ENCODE measurements at regions not wholly inside any gene's neighbourhood (a gene's known extent, or its start where the extent isn't known, plus 50 kb on each side); places are given as distances from the start of the nearest gene placed in this dataset.

DNA sequence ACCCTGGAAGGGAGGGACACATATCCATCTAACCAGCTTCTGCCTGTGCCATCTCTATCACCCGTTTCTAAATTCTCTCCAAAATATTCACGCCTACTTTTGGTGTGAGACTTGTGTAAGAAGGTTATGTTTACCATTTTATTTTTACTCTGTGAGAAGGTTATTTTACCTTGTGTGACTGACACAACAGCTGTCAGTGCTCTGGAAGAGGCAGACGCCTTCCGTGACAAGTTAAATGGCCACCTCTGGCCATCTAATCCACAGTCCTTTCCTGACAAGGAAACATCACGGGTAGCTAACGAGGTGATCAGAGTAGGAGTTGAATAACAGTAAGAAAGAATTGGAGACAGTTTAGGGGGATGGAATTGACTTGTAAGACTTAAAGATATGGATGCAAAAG, 443.8 kb upstream of the PIK3R1 start:
- no peak overlapping the region for H4K91ac ChIP-seq (ENCODE audit: low read depth, low read length)
- WGBS (ENCODE audit: extremely low coverage, insufficient coverage, insufficient read length) = no CpG with 5 or more reads among the region's 6 CpGs
- no peaks in the 10 kb centered on the region for H3K27me3 ChIP-seq (ENCODE audit: insufficient read depth, low read length)
- H3K4me1 ChIP-seq (ENCODE audit: control insufficient read depth in 1 of 2, insufficient read depth in 2 of 2, low read length in 2 of 2) = peaks cover 9 to 11% of the 10 kb centered on the region in 2 experiments
- no peak overlapping the region for H3K18ac ChIP-seq (ENCODE audit: low read length)
- H3K27ac ChIP-seq (ENCODE audit: low read depth, low read length) = no peak overlapping the region
- no peak overlapping the region for H2BK5ac ChIP-seq (ENCODE audit: low read depth, low read length, poor library complexity)
- no peak overlapping the region for H2AK5ac ChIP-seq (ENCODE audit: low read length)
- peak overlapping the region; percentile 54 for H2BK12ac ChIP-seq (ENCODE audit: low read length)
- no peak overlapping the region for H2BK120ac ChIP-seq (ENCODE audit: insufficient read depth, low read length, poor library complexity)
- H3K79me1 ChIP-seq (ENCODE audit: low read length) = peaks cover 7% of the 10 kb centered on the region
- H3K14ac ChIP-seq (ENCODE audit: low read length) = no peak overlapping the region
- H3K36me3 ChIP-seq (ENCODE audit: control insufficient read depth in 1 of 2, insufficient read depth in 2 of 2, low read length in 2 of 2) = no peaks in the 10 kb centered on the region
- no peak overlapping the region for H3K23ac ChIP-seq (ENCODE audit: low read length)
- H2AFZ ChIP-seq (ENCODE audit: insufficient read depth, low read length, poor library complexity) = no peak overlapping the region
- H3K4me2 ChIP-seq (ENCODE audit: low read length) = no peak overlapping the region
- DNase-seq = no peak
- no peak overlapping the region for H3K9ac ChIP-seq (ENCODE audit: low read length)
- no peak overlapping the region for H4K8ac ChIP-seq (ENCODE audit: low read depth, low read length)
- H3K4me3 ChIP-seq (ENCODE audit: low read depth, low read length) = no peak overlapping the region
- H4K12ac ChIP-seq (ENCODE audit: low read depth, low read length) = no peak overlapping the region
- H3K79me2 ChIP-seq (ENCODE audit: control insufficient read depth, insufficient read depth, low read length, poor library complexity) = no peaks in the 10 kb centered on the region
- no peak overlapping the region for H3K4ac ChIP-seq (ENCODE audit: low read depth, low read length)
- H3K9me3 ChIP-seq (ENCODE audit: insufficient read depth, low read depth, low read length) = no peaks in the 10 kb centered on the region

DNA sequence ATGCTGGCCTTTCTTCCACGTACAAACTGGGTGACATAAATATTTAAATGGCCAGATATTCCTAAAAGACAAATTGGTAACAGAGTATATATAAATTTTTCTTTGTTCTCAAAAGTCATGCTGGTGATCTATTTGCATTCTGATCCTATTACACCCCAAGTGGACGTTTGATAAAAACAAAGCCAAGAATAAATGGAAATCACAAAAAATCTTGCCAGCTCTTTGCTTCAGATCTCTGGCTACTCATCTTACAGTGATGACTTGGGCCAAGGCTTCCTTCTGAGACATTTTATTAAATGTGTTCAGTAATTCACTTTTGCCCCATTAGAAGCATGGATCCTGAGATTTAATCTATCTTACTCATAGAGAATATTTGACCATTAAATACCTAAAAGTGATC, 444.3 kb upstream of the PIK3R1 start:
- Histone ChIP-seq H3K9me3 (ENCODE audit: insufficient read depth, low read depth, low read length) (no peaks in the 10 kb centered on the region), H3K18ac (ENCODE audit: low read length) (no peak overlapping the region), H3K4me2 (ENCODE audit: low read length) (no peak overlapping the region), H3K27ac (ENCODE audit: low read depth, low read length) (no peak overlapping the region), H2BK5ac (ENCODE audit: low read depth, low read length, poor library complexity) (no peak overlapping the region), H2AK5ac (ENCODE audit: low read length) (no peak overlapping the region), H2BK120ac (ENCODE audit: insufficient read depth, low read length, poor library complexity) (no peak overlapping the region), H3K79me2 (ENCODE audit: control insufficient read depth, insufficient read depth, low read length, poor library complexity) (no peaks in the 10 kb centered on the region), H3K14ac (ENCODE audit: low read length) (no peak overlapping the region), H4K91ac (ENCODE audit: low read depth, low read length) (no peak overlapping the region), H3K4me3 (ENCODE audit: low read depth, low read length) (no peak overlapping the region), H3K27me3 (ENCODE audit: insufficient read depth, low read length) (no peaks in the 10 kb centered on the region), H4K12ac (ENCODE audit: low read depth, low read length) (no peak overlapping the region), H3K23ac (ENCODE audit: low read length) (no peak overlapping the region), H4K8ac (ENCODE audit: low read depth, low read length) (no peak overlapping the region), H3K4ac (ENCODE audit: low read depth, low read length) (no peak overlapping the region), H3K4me1 (ENCODE audit: control insufficient read depth in 1 of 2, insufficient read depth in 2 of 2, low read length in 2 of 2) (peaks cover 9 to 11% of the 10 kb centered on the region in 2 experiments), H3K9ac (ENCODE audit: low read length) (no peak overlapping the region), H3K79me1 (ENCODE audit: low read length) (peaks cover 7% of the 10 kb centered on the region), H2BK12ac (ENCODE audit: low read length) (no peak overlapping the region), H2AFZ (ENCODE audit: insufficient read depth, low read length, poor library complexity) (no peak overlapping the region), H3K36me3 (ENCODE audit: control insufficient read depth in 1 of 2, insufficient read depth in 2 of 2, low read length in 2 of 2) (no peaks in the 10 kb centered on the region)
- no peak for DNase-seq
- no CpG with 5 or more reads among the region's 2 CpGs for WGBS (ENCODE audit: extremely low coverage, insufficient coverage, insufficient read length)

DNA sequence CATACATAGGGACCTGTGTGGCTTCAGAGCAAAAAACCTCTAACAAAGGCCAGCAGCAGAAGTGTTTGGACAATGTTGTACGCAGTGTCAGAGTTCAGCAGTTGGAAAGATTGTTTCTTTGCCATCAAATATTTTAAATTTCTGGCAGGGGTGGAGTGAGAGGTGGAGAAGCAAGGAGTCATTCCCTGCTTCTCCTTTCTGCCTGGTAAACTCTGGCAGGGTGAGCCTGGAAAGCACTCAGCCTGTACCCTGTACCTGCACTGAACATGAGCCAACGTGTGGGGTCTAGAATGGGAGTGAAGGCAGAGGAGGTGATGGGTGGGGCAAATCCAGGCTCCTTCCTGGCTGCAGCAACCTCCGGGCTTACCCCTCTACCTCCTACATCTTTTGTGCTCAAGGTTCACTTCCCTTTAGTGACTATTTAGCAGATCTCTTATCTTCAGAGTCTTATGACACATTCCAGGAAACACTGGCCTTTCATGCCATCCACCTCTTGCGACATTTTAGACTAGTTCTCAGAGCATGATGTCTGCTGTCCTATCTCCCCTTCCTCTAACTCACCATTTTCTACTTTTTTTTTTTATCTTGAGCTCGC, 445.0 kb upstream of the PIK3R1 start:
- H3K79me2 ChIP-seq (ENCODE audit: control insufficient read depth, insufficient read depth, low read length, poor library complexity) = no peaks in the 10 kb centered on the region
- peak overlapping the region; percentile 60 for H2BK5ac ChIP-seq (ENCODE audit: low read depth, low read length, poor library complexity)
- no peak overlapping the region for H2AFZ ChIP-seq (ENCODE audit: insufficient read depth, low read length, poor library complexity)
- no peak overlapping the region for H3K4me3 ChIP-seq (ENCODE audit: low read depth, low read length)
- peak overlapping the region; percentile 32 for H4K91ac ChIP-seq (ENCODE audit: low read depth, low read length)
- H3K36me3 ChIP-seq (ENCODE audit: control insufficient read depth in 1 of 2, insufficient read depth in 2 of 2, low read length in 2 of 2) = no peaks in the 10 kb centered on the region
- H2BK120ac ChIP-seq (ENCODE audit: insufficient read depth, low read length, poor library complexity) = no peak overlapping the region
- no peaks in the 10 kb centered on the region for H3K9me3 ChIP-seq (ENCODE audit: insufficient read depth, low read depth, low read length)
- H4K8ac ChIP-seq (ENCODE audit: low read depth, low read length) = peak overlapping the region; percentile 49
- DNase-seq = peak; percentile 60 to 82
- peak overlapping the region; percentile 49 for H3K14ac ChIP-seq (ENCODE audit: low read length)
- no peak overlapping the region for H3K4ac ChIP-seq (ENCODE audit: low read depth, low read length)
- H3K18ac ChIP-seq (ENCODE audit: low read length) = no peak overlapping the region
- peak overlapping the region; percentile 40 for H4K12ac ChIP-seq (ENCODE audit: low read depth, low read length)
- H3K79me1 ChIP-seq (ENCODE audit: low read length) = peaks cover 9% of the 10 kb centered on the region
- peaks cover 9 to 11% of the 10 kb centered on the region in 2 experiments for H3K4me1 ChIP-seq (ENCODE audit: control insufficient read depth in 1 of 2, insufficient read depth in 2 of 2, low read length in 2 of 2)
- H3K23ac ChIP-seq (ENCODE audit: low read length) = no peak overlapping the region
- peak overlapping the region; percentile 36 for H3K27ac ChIP-seq (ENCODE audit: low read depth, low read length)
- WGBS (ENCODE audit: extremely low coverage, insufficient coverage, insufficient read length) = no CpG with 5 or more reads among the region's 5 CpGs
- no peak overlapping the region for H2BK12ac ChIP-seq (ENCODE audit: low read length)
- no peak overlapping the region for H3K9ac ChIP-seq (ENCODE audit: low read length)
- H3K4me2 ChIP-seq (ENCODE audit: low read length) = no peak overlapping the region
- H3K27me3 ChIP-seq (ENCODE audit: insufficient read depth, low read length) = no peaks in the 10 kb centered on the region
- H2AK5ac ChIP-seq (ENCODE audit: low read length) = no peak overlapping the region

DNA sequence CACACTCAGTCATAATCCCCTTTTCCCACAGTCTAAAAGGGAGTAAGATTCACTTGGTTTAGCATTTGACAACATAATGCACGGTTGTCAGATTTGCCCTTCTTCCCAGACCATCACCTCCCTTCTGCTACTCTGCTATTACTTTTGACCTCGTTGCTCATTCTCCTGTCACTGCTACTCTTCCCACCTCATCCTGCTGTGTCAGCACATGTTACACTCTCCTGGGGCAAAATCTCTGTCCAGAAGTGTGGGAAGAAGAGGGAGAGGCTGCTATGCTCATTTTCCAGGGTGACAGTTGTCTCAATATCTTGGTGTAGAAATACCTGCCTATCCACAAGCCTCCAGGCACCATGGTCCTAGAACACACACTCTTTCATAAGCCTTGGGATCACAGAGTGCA, 449.9 kb upstream of the PIK3R1 start:
- no peak overlapping the region for H3K4me3 ChIP-seq (ENCODE audit: low read depth, low read length)
- no peak overlapping the region for H3K4me2 ChIP-seq (ENCODE audit: low read length)
- no peak overlapping the region for H3K27ac ChIP-seq (ENCODE audit: low read depth, low read length)
- no peak overlapping the region for H3K9ac ChIP-seq (ENCODE audit: low read length)
- H3K4ac ChIP-seq (ENCODE audit: low read depth, low read length) = no peak overlapping the region
- peaks cover 9% of the 10 kb centered on the region for H3K79me1 ChIP-seq (ENCODE audit: low read length)
- H2BK120ac ChIP-seq (ENCODE audit: insufficient read depth, low read length, poor library complexity) = no peak overlapping the region
- no peaks in the 10 kb centered on the region for H3K36me3 ChIP-seq (ENCODE audit: control insufficient read depth in 1 of 2, insufficient read depth in 2 of 2, low read length in 2 of 2)
- H2AFZ ChIP-seq (ENCODE audit: insufficient read depth, low read length, poor library complexity) = no peak overlapping the region
- WGBS (ENCODE audit: extremely low coverage, insufficient coverage, insufficient read length) = no CpG with 5 or more reads among the region's 2 CpGs
- no peak overlapping the region for H4K8ac ChIP-seq (ENCODE audit: low read depth, low read length)
- no peaks in the 10 kb centered on the region for H3K79me2 ChIP-seq (ENCODE audit: control insufficient read depth, insufficient read depth, low read length, poor library complexity)
- H4K91ac ChIP-seq (ENCODE audit: low read depth, low read length) = no peak overlapping the region
- H3K9me3 ChIP-seq (ENCODE audit: insufficient read depth, low read depth, low read length) = no peaks in the 10 kb centered on the region
- H3K18ac ChIP-seq (ENCODE audit: low read length) = no peak overlapping the region
- H3K27me3 ChIP-seq (ENCODE audit: insufficient read depth, low read length) = no peaks in the 10 kb centered on the region
- no peak overlapping the region for H2AK5ac ChIP-seq (ENCODE audit: low read length)
- no peak for DNase-seq
- no peak overlapping the region for H2BK12ac ChIP-seq (ENCODE audit: low read length)
- no peak overlapping the region for H3K14ac ChIP-seq (ENCODE audit: low read length)
- H4K12ac ChIP-seq (ENCODE audit: low read depth, low read length) = no peak overlapping the region
- H3K4me1 ChIP-seq (ENCODE audit: control insufficient read depth in 1 of 2, insufficient read depth in 2 of 2, low read length in 2 of 2) = peaks cover 6 to 8% of the 10 kb centered on the region in 2 experiments
- H3K23ac ChIP-seq (ENCODE audit: low read length) = no peak overlapping the region
- H2BK5ac ChIP-seq (ENCODE audit: low read depth, low read length, poor library complexity) = no peak overlapping the region
